ENCODE measurements at regions not wholly inside any gene's neighbourhood (a gene's known extent, or its start where the extent isn't known, plus 50 kb on each side); places are given as distances from the start of the nearest gene placed in this dataset.

- TF ChIP-seq, protein P1, sequence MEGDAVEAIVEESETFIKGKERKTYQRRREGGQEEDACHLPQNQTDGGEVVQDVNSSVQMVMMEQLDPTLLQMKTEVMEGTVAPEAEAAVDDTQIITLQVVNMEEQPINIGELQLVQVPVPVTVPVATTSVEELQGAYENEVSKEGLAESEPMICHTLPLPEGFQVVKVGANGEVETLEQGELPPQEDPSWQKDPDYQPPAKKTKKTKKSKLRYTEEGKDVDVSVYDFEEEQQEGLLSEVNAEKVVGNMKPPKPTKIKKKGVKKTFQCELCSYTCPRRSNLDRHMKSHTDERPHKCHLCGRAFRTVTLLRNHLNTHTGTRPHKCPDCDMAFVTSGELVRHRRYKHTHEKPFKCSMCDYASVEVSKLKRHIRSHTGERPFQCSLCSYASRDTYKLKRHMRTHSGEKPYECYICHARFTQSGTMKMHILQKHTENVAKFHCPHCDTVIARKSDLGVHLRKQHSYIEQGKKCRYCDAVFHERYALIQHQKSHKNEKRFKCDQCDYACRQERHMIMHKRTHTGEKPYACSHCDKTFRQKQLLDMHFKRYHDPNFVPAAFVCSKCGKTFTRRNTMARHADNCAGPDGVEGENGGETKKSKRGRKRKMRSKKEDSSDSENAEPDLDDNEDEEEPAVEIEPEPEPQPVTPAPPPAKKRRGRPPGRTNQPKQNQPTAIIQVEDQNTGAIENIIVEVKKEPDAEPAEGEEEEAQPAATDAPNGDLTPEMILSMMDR (IDR thresholded peaks at IDR 0.05; ENCODE audit: borderline replicate concordance, extremely low read depth, low read length, poor library complexity, severe bottlenecking) = no peak
- no peak for TF ChIP-seq EZH2 (IDR thresholded peaks at IDR 0.05; ENCODE audit: borderline replicate concordance, low read depth, low read length, severe bottlenecking)
These were observed 914.6 kb downstream of the LTN1 start for GRCh38 chr21:28078126-28078525.
